HG03575 (cell line): ENCODE measurements at regions not wholly inside any gene's neighbourhood (a gene's known extent, or its start where the extent isn't known, plus 50 kb on each side); places are given as distances from the start of the nearest gene placed in this dataset.
A peak's percentile ranks its signal among the peaks of the same experiment; 100 is the strongest.

Experiments
- ATAC-seq: cut with Tn5 transposase; IDR thresholded peaks from one replicate; pipeline ENCODE4 v1.9.1; 2021; ENCODE audit not compliant: unreplicated experiment, insufficient number of reproducible peaks, low FRiP score; ENCODE audit errors: extremely low read depth

- ATAC-seq = no peak
Observed at GRCh38 chr13:106121173-106121754, 414.2 kb downstream of the EFNB2 start.

- no peak for ATAC-seq
Observed at GRCh38 chr13:106118996-106119395, 416.5 kb downstream of the EFNB2 start.

- ATAC-seq = no peak
Observed at GRCh38 chr13:106118050-106118449, 417.4 kb downstream of the EFNB2 start.

GRCh38 chr13:106117640-106118039 is 417.8 kb downstream of the EFNB2 start:
- no peak for ATAC-seq

GRCh38 chr13:106117035-106117434 is 418.4 kb downstream of the EFNB2 start:
- ATAC-seq = no peak

GRCh38 chr13:106115081-106115480 is 420.4 kb downstream of the EFNB2 start:
- ATAC-seq = no peak

GRCh38 chr13:106113796-106114195 is 421.7 kb downstream of the EFNB2 start:
- no peak for ATAC-seq

GRCh38 chr13:106112191-106112590 is 423.3 kb downstream of the EFNB2 start:
- ATAC-seq = no peak

- no peak for ATAC-seq
Observed at GRCh38 chr13:106110241-106110855, 425.1 kb downstream of the EFNB2 start.

- no peak for ATAC-seq
Observed at GRCh38 chr13:106109391-106109791, 426.1 kb downstream of the EFNB2 start.

GRCh38 chr13:106108346-106108745 is 427.1 kb downstream of the EFNB2 start:
- ATAC-seq = no peak

GRCh38 chr13:106107061-106107460 is 428.4 kb downstream of the EFNB2 start:
- ATAC-seq = no peak

GRCh38 chr13:106105153-106105552 is 430.3 kb downstream of the EFNB2 start:
- ATAC-seq = no peak

GRCh38 chr13:106104281-106104901 is 431.1 kb downstream of the EFNB2 start:
- ATAC-seq = no peak

- no peak for ATAC-seq
Observed at GRCh38 chr13:106103779-106104178, 431.7 kb downstream of the EFNB2 start.

- no peak for ATAC-seq
Observed at GRCh38 chr13:106102786-106103185, 432.7 kb downstream of the EFNB2 start.

- no peak for ATAC-seq
Observed at GRCh38 chr13:106101201-106101600, 434.3 kb downstream of the EFNB2 start.

GRCh38 chr13:106100171-106100919 is 435.1 kb downstream of the EFNB2 start:
- ATAC-seq = peak; percentile 65

GRCh38 chr13:106099765-106100164 is 435.7 kb downstream of the EFNB2 start:
- ATAC-seq = no peak

- ATAC-seq = no peak
Observed at GRCh38 chr13:106098778-106099177, 436.7 kb downstream of the EFNB2 start.
